PC-3 (cell line): ENCODE measurements at regions not wholly inside any gene's neighbourhood (a gene's known extent, or its start where the extent isn't known, plus 50 kb on each side); places are given as distances from the start of the nearest gene placed in this dataset.

Experiments used
- ATAC-seq: fragments of 200-7000 bp; cut with Tn5 transposase; 2 replicates; pipeline ENCODE4 v1.9.1; 2020; ENCODE audit warnings: mild to moderate bottlenecking, moderate library complexity
- BruUV-seq: library from RNA; stranded (reverse); fragments of 400-500 nt; replicated peaks from 2 replicates; lab custom pipeline; 2021; lab: Mats Ljungman, UMichigan
- CTCF ChIA-PET: fragments of 300-600 bp; sonication (Branson Sonifier 250); formaldehyde crosslinking; loops from one replicate; lab custom pipeline; 2022; ENCODE audit warnings: antibody characterized with exemption; lab: Charles Lee
- POLR2A ChIA-PET: fragments of 300-600 bp; sonication (Branson Sonifier 250); formaldehyde crosslinking; loops from one replicate; lab custom pipeline; 2022; ENCODE audit warnings: antibody characterized with exemption; ENCODE audit not compliant: unreplicated experiment; lab: Charles Lee
- DNase-seq: peaks from one replicate; pipeline ENCODE4 v3.0.0-alpha.2; 2015
- H2AFZ ChIP-seq: fragments of 300-600 bp; sonication (generic); 2 replicates; pipeline ENCODE4 v1.6.0; 2016; ENCODE audit warnings: antibody characterized with exemption, low read length
- H3F3A ChIP-seq: fragments of 300-600 bp; sonication (generic); one replicate; pipeline ENCODE4 v1.6.0; 2017; ENCODE audit warnings: antibody characterized with exemption, low read length, control low read depth, mild to moderate bottlenecking; ENCODE audit not compliant: unreplicated experiment
- H3K27ac ChIP-seq: fragments of 300-600 bp; sonication (generic); 2 replicates; pipeline ENCODE4 v1.5.1; 2016; ENCODE audit warnings: mild to moderate bottlenecking, low read length
- H3K27me3 ChIP-seq: fragments of 300-600 bp; sonication (generic); 2 replicates; pipeline ENCODE4 v1.6.1; 2016; ENCODE audit warnings: low read length, mixed read lengths
- H3K36me3 ChIP-seq: fragments of 300-600 bp; sonication (generic); 2 replicates; pipeline ENCODE4 v1.6.1; 2016; ENCODE audit warnings: low read depth, mixed run types, low read length, mixed read lengths
- H3K4me1 ChIP-seq: fragments of 300-600 bp; sonication (generic); 2 replicates; pipeline ENCODE4 v1.5.1; 2016; ENCODE audit warnings: low read length; ENCODE audit not compliant: insufficient read depth
- H3K4me2 ChIP-seq: fragments of 300-600 bp; sonication (generic); 2 replicates; pipeline ENCODE4 v1.6.0; 2016; ENCODE audit warnings: low read length
- H3K4me3 ChIP-seq: fragments of 300-600 bp; sonication (generic); 2 replicates; pipeline ENCODE4 v1.5.1; 2016; ENCODE audit warnings: mild to moderate bottlenecking, low read length, mixed read lengths
- H3K79me2 ChIP-seq: fragments of 300-600 bp; sonication (generic); 2 replicates; pipeline ENCODE4 v1.6.1; 2017; ENCODE audit warnings: low read length, mixed read lengths
- H3K9ac ChIP-seq: fragments of 300-600 bp; sonication (generic); 2 replicates; pipeline ENCODE4 v1.6.0; 2016; ENCODE audit warnings: mild to moderate bottlenecking, low read length
- H3K9me2 ChIP-seq: fragments of 300-600 bp; sonication (generic); replicated peaks from 2 replicates; pipeline ENCODE4 v1.6.1; 2016; ENCODE audit warnings: mixed run types, low read length, mixed read lengths
- H3K9me3 ChIP-seq: fragments of 300-600 bp; sonication (generic); 2 replicates; pipeline ENCODE4 v1.6.1; 2016; ENCODE audit warnings: low read length, mixed read lengths
- H4K20me1 ChIP-seq: fragments of 300-600 bp; sonication (generic); 2 replicates; pipeline ENCODE4 v1.6.1; 2016; ENCODE audit warnings: low read length, mixed read lengths
- EZH2 ChIP-seq: fragments of 300-600 bp; sonication (generic); IDR thresholded peaks from one replicate; pipeline ENCODE4 v1.6.1; 2017; ENCODE audit warnings: antibody characterized with exemption, mild to moderate bottlenecking, low read length; ENCODE audit not compliant: unreplicated experiment
- EZH2phosphoT487 ChIP-seq: fragments of 300-600 bp; sonication (generic); IDR thresholded peaks from 2 replicates; pipeline ENCODE4 v1.6.1; 2018; ENCODE audit warnings: mild to moderate bottlenecking, antibody characterized with exemption, low read length, borderline replicate concordance
- intact Hi-C: fragments of 100-400 bp; cut with micrococcal nuclease; formaldehyde crosslinking; loops from 2 replicates; pipeline ENCODE4 v1.9.0; 2023
- TF ChIP-seq, protein P1 (sequence below): fragments of 300-600 bp; sonication (generic); conservative IDR thresholded peaks from 2 replicates; pipeline ENCODE4 v1.5.1; 2017; ENCODE audit warnings: antibody characterized with exemption, low read depth, mild to moderate bottlenecking, low read length

DNA sequence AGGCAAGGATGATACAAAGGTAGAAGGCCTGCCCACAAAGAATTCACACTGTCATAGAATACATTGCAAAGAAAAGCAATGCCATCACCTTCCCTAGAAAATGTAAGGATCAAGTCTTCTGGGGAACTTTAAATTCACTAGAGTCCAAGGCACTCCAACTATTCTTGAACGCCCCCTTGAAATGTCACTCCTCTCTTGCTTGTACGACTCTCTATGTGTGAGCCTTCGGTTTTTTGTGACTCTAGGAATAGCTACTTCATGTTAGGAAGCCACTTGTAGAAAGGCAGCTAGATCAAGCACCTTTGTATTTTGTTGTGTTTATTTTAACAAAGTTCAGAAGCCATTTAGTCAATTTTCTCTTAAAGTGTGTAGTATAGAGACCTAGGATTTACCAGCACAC, 159.2 kb upstream of the ARID1B start:
- intact Hi-C loops, result no loop called here
- Histone ChIP-seq H4K20me1 (no peaks in the 10 kb centered on the region), H3K27ac (no peak overlapping the region), H3K4me1 (no peaks in the 10 kb centered on the region), H3K9ac (no peak overlapping the region), H3F3A (no peaks in the 10 kb centered on the region), H3K9me3 (no peaks in the 10 kb centered on the region), H3K36me3 (no peaks in the 10 kb centered on the region), H3K27me3 (no peaks in the 10 kb centered on the region), H2AFZ (no peak overlapping the region), H3K4me3 (no peak overlapping the region), H3K79me2 (no peaks in the 10 kb centered on the region), H3K9me2 (no peaks in the 10 kb centered on the region), H3K4me2 (no peak overlapping the region)
- no TSS peak for BruUV-seq
- ATAC-seq, result no peak
- ChIA-PET CTCF (no interaction called here), POLR2A (no interaction called here)
- no peak for TF ChIP-seq EZH2phosphoT487
- TF ChIP-seq, protein P1, sequence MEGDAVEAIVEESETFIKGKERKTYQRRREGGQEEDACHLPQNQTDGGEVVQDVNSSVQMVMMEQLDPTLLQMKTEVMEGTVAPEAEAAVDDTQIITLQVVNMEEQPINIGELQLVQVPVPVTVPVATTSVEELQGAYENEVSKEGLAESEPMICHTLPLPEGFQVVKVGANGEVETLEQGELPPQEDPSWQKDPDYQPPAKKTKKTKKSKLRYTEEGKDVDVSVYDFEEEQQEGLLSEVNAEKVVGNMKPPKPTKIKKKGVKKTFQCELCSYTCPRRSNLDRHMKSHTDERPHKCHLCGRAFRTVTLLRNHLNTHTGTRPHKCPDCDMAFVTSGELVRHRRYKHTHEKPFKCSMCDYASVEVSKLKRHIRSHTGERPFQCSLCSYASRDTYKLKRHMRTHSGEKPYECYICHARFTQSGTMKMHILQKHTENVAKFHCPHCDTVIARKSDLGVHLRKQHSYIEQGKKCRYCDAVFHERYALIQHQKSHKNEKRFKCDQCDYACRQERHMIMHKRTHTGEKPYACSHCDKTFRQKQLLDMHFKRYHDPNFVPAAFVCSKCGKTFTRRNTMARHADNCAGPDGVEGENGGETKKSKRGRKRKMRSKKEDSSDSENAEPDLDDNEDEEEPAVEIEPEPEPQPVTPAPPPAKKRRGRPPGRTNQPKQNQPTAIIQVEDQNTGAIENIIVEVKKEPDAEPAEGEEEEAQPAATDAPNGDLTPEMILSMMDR, result no peak
- no peak for TF ChIP-seq EZH2
- DNase-seq, result no peak

- no peak for DNase-seq
- TF ChIP-seq EZH2phosphoT487 (no peak), EZH2 (no peak)
- TF ChIP-seq, protein P1, result no peak
These were observed 159.8 kb upstream of the ARID1B start for GRCh38 chr6:156617376-156617775.

GRCh38 chr6:156616495-156616894, 160.7 kb upstream of the ARID1B start:
- H3F3A ChIP-seq, result no peaks in the 10 kb centered on the region
- no peaks in the 10 kb centered on the region for H3K9me3 ChIP-seq
- no peak overlapping the region for H2AFZ ChIP-seq
- ChIA-PET CTCF (no interaction called here), POLR2A (no interaction called here)
- H3K9ac ChIP-seq, result no peak overlapping the region
- DNase-seq, result no peak
- H3K27ac ChIP-seq, result no peak overlapping the region
- ATAC-seq, result no peak
- no peak overlapping the region for H3K4me2 ChIP-seq
- no peak overlapping the region for H3K4me3 ChIP-seq
- no peaks in the 10 kb centered on the region for H3K27me3 ChIP-seq
- no peaks in the 10 kb centered on the region for H4K20me1 ChIP-seq
- BruUV-seq, result no TSS peak
- no peaks in the 10 kb centered on the region for H3K79me2 ChIP-seq
- no peaks in the 10 kb centered on the region for H3K4me1 ChIP-seq
- H3K9me2 ChIP-seq, result no peaks in the 10 kb centered on the region
- intact Hi-C loops, result no loop called here
- no peaks in the 10 kb centered on the region for H3K36me3 ChIP-seq
- no peak for TF ChIP-seq EZH2
- no peak for TF ChIP-seq EZH2phosphoT487
- TF ChIP-seq, protein P1, result no peak

More at GRCh38 chr6:156617376-156617775, 159.8 kb upstream of the ARID1B start:
- H3K9ac ChIP-seq, result no peak overlapping the region
- no peak overlapping the region for H2AFZ ChIP-seq
- H3K4me2 ChIP-seq, result no peak overlapping the region
- ChIA-PET POLR2A (no interaction called here), CTCF (no interaction called here)
- BruUV-seq, result no TSS peak
- no peaks in the 10 kb centered on the region for H3K27me3 ChIP-seq
- no peaks in the 10 kb centered on the region for H3F3A ChIP-seq
- no peaks in the 10 kb centered on the region for H3K4me1 ChIP-seq
- no peaks in the 10 kb centered on the region for H3K9me3 ChIP-seq
- no peaks in the 10 kb centered on the region for H4K20me1 ChIP-seq
- intact Hi-C loops, result no loop called here
- H3K79me2 ChIP-seq, result no peaks in the 10 kb centered on the region
- no peak overlapping the region for H3K4me3 ChIP-seq
- no peak for ATAC-seq
- H3K27ac ChIP-seq, result no peak overlapping the region
- H3K9me2 ChIP-seq, result no peaks in the 10 kb centered on the region
- H3K36me3 ChIP-seq, result no peaks in the 10 kb centered on the region
